NCI-H748 (cell line): ENCODE measurements at regions not wholly inside any gene's neighbourhood (a gene's known extent, or its start where the extent isn't known, plus 50 kb on each side); places are given as distances from the start of the nearest gene placed in this dataset.

Experiments
- DNase-seq: peaks from one replicate; lab custom pipeline; 2025; ENCODE audit not compliant: unreplicated experiment; lab: John Stamatoyannopoulos, UW

- no peak for DNase-seq
These were observed 315.4 kb downstream of the DIPK2A start for GRCh38 chr3:144287001-144287400.

GRCh38 chr3:144289057-144289456 is 317.4 kb downstream of the DIPK2A start:
- DNase-seq, result no peak

- DNase-seq, result no peak
These were observed 323.3 kb downstream of the DIPK2A start for GRCh38 chr3:144294659-144295538.

- no peak for DNase-seq
These were observed 324.0 kb downstream of the DIPK2A start for GRCh38 chr3:144295613-144296012.

- DNase-seq, result no peak
These were observed 325.2 kb downstream of the DIPK2A start for GRCh38 chr3:144296808-144297207.

GRCh38 chr3:144301863-144302262 is 330.2 kb downstream of the DIPK2A start:
- DNase-seq, result no peak

GRCh38 chr3:144307951-144308350 is 336.3 kb downstream of the DIPK2A start:
- no peak for DNase-seq

- no peak for DNase-seq
These were observed 336.8 kb downstream of the DIPK2A start for GRCh38 chr3:144308396-144308795.

- no peak for DNase-seq
These were observed 341.1 kb downstream of the DIPK2A start for GRCh38 chr3:144312702-144313101.

- no peak for DNase-seq
These were observed 343.3 kb downstream of the DIPK2A start for GRCh38 chr3:144314946-144315345.

- no peak for DNase-seq
These were observed 346.3 kb downstream of the DIPK2A start for GRCh38 chr3:144317961-144318360.

- peak; percentile 58 for DNase-seq
These were observed 352.5 kb downstream of the DIPK2A start for GRCh38 chr3:144324076-144324475.

GRCh38 chr3:144332868-144333267 is 361.2 kb downstream of the DIPK2A start:
- DNase-seq, result no peak

GRCh38 chr3:144341471-144341870 is 369.8 kb downstream of the DIPK2A start:
- no peak for DNase-seq

- DNase-seq, result no peak
These were observed 371.7 kb downstream of the DIPK2A start for GRCh38 chr3:144343343-144343742.

GRCh38 chr3:144343777-144344176 is 372.2 kb downstream of the DIPK2A start:
- DNase-seq, result no peak

GRCh38 chr3:144344925-144345548 is 373.4 kb downstream of the DIPK2A start:
- no peak for DNase-seq

GRCh38 chr3:144350125-144350524 is 378.5 kb downstream of the DIPK2A start:
- DNase-seq, result no peak

GRCh38 chr3:144351011-144351410 is 379.4 kb downstream of the DIPK2A start:
- DNase-seq, result no peak

GRCh38 chr3:144351773-144352365 is 380.2 kb downstream of the DIPK2A start:
- no peak for DNase-seq

- no peak for DNase-seq
These were observed 386.6 kb downstream of the DIPK2A start for GRCh38 chr3:144358191-144358590.

GRCh38 chr3:144361002-144361401 is 389.4 kb downstream of the DIPK2A start:
- DNase-seq, result no peak
